ENCODE measurements at regions not wholly inside any gene's neighbourhood (a gene's known extent, or its start where the extent isn't known, plus 50 kb on each side); places are given as distances from the start of the nearest gene placed in this dataset.

- TF ChIP-seq CTCF (IDR thresholded peaks at IDR 0.05; ENCODE audit: insufficient read depth, low read depth, low read length) (no peak), EZH2 (IDR thresholded peaks at IDR 0.05; ENCODE audit: insufficient read depth, low read length) (no peak)
- Histone ChIP-seq H3K27ac (ENCODE audit: low read depth, low read length) (no peak overlapping the region), H3K36me3 (ENCODE audit: insufficient read depth, low read length) (no peaks in the 10 kb centered on the region), H3K4me3 (ENCODE audit: insufficient read depth, low read depth, low read length) (no peak overlapping the region), H4K20me1 (ENCODE audit: insufficient read depth, low read length) (no peaks in the 10 kb centered on the region), H3K27me3 (ENCODE audit: insufficient read depth, low read length) (no peaks in the 10 kb centered on the region), H3K79me2 (ENCODE audit: insufficient read depth, low read length) (no peaks in the 10 kb centered on the region), H3K9ac (ENCODE audit: low read length) (no peak overlapping the region), H2AFZ (ENCODE audit: low read depth, low read length) (no peak overlapping the region), H3K9me3 (ENCODE audit: insufficient read depth, low read depth, low read length) (no peaks in the 10 kb centered on the region), H3K4me1 (ENCODE audit: insufficient read depth, low read length) (no peaks in the 10 kb centered on the region), H3K4me2 (ENCODE audit: low read length) (no peak overlapping the region)
- Mint-ChIP-seq H3K36me3 (ENCODE audit: low read depth, unreplicated experiment) (no peaks in the 10 kb centered on the region), H3K4me1 (ENCODE audit: low read depth, unreplicated experiment) (no peaks in the 10 kb centered on the region), H3K9me3 (ENCODE audit: unreplicated experiment) (no peaks in the 10 kb centered on the region), H3K27ac (ENCODE audit: unreplicated experiment) (no peak overlapping the region), H3K27me3 (ENCODE audit: low read depth, unreplicated experiment) (no peaks in the 10 kb centered on the region), H3K4me3 (ENCODE audit: unreplicated experiment) (no peak overlapping the region)
- DNase-seq (ENCODE audit: low read depth) (no peak), FAIRE-seq (no peak)
These were observed 351.2 kb upstream of the API5 start for GRCh38 chr11:42960521-42961088.

- Mint-ChIP-seq H3K36me3 (ENCODE audit: low read depth, unreplicated experiment) (no peaks in the 10 kb centered on the region), H3K9me3 (ENCODE audit: unreplicated experiment) (no peaks in the 10 kb centered on the region), H3K4me3 (ENCODE audit: unreplicated experiment) (no peak overlapping the region), H3K4me1 (ENCODE audit: low read depth, unreplicated experiment) (no peaks in the 10 kb centered on the region), H3K27ac (ENCODE audit: unreplicated experiment) (no peak overlapping the region), H3K27me3 (ENCODE audit: low read depth, unreplicated experiment) (no peaks in the 10 kb centered on the region)
- peaks cover 1% of the 10 kb centered on the region for H3K9me3 ChIP-seq (ENCODE audit: insufficient read depth, low read depth, low read length)
- TF ChIP-seq CTCF (IDR thresholded peaks at IDR 0.05; ENCODE audit: insufficient read depth, low read depth, low read length) (no peak), EZH2 (IDR thresholded peaks at IDR 0.05; ENCODE audit: insufficient read depth, low read length) (no peak)
- DNase-seq (ENCODE audit: low read depth) (no peak), FAIRE-seq (no peak)
- no peaks in the 10 kb centered on the region for H3K36me3 ChIP-seq (ENCODE audit: insufficient read depth, low read length)
- no peaks in the 10 kb centered on the region for H4K20me1 ChIP-seq (ENCODE audit: insufficient read depth, low read length)
- H3K4me3 ChIP-seq (ENCODE audit: insufficient read depth, low read depth, low read length) = no peak overlapping the region
- H3K27ac ChIP-seq (ENCODE audit: low read depth, low read length) = no peak overlapping the region
- H3K27me3 ChIP-seq (ENCODE audit: insufficient read depth, low read length) = no peaks in the 10 kb centered on the region
- H3K4me2 ChIP-seq (ENCODE audit: low read length) = no peak overlapping the region
- no peaks in the 10 kb centered on the region for H3K4me1 ChIP-seq (ENCODE audit: insufficient read depth, low read length)
- H3K79me2 ChIP-seq (ENCODE audit: insufficient read depth, low read length) = no peaks in the 10 kb centered on the region
- no peak overlapping the region for H3K9ac ChIP-seq (ENCODE audit: low read length)
- H2AFZ ChIP-seq (ENCODE audit: low read depth, low read length) = no peak overlapping the region
These were observed 344.1 kb upstream of the API5 start for GRCh38 chr11:42967653-42968052.

- H4K20me1 ChIP-seq (ENCODE audit: insufficient read depth, low read length) = no peaks in the 10 kb centered on the region
- H3K9me3 ChIP-seq (ENCODE audit: insufficient read depth, low read depth, low read length) = peaks cover 8% of the 10 kb centered on the region
- Mint-ChIP-seq H3K4me3 (ENCODE audit: unreplicated experiment) (no peak overlapping the region), H3K27ac (ENCODE audit: unreplicated experiment) (no peak overlapping the region), H3K9me3 (ENCODE audit: unreplicated experiment) (peaks cover 2% of the 10 kb centered on the region), H3K36me3 (ENCODE audit: low read depth, unreplicated experiment) (no peaks in the 10 kb centered on the region), H3K27me3 (ENCODE audit: low read depth, unreplicated experiment) (no peaks in the 10 kb centered on the region), H3K4me1 (ENCODE audit: low read depth, unreplicated experiment) (no peaks in the 10 kb centered on the region)
- H3K27me3 ChIP-seq (ENCODE audit: insufficient read depth, low read length) = no peaks in the 10 kb centered on the region
- H3K27ac ChIP-seq (ENCODE audit: low read depth, low read length) = no peak overlapping the region
- DNase-seq (ENCODE audit: low read depth) = no peak
- no peak for FAIRE-seq
- no peaks in the 10 kb centered on the region for H3K4me1 ChIP-seq (ENCODE audit: insufficient read depth, low read length)
- no peaks in the 10 kb centered on the region for H3K79me2 ChIP-seq (ENCODE audit: insufficient read depth, low read length)
- H3K4me3 ChIP-seq (ENCODE audit: insufficient read depth, low read depth, low read length) = no peak overlapping the region
- no peaks in the 10 kb centered on the region for H3K36me3 ChIP-seq (ENCODE audit: insufficient read depth, low read length)
- no peak overlapping the region for H3K4me2 ChIP-seq (ENCODE audit: low read length)
- no peak for TF ChIP-seq EZH2 (IDR thresholded peaks at IDR 0.05; ENCODE audit: insufficient read depth, low read length)
- TF ChIP-seq CTCF (IDR thresholded peaks at IDR 0.05; ENCODE audit: insufficient read depth, low read depth, low read length) = no peak
- no peak overlapping the region for H3K9ac ChIP-seq (ENCODE audit: low read length)
- no peak overlapping the region for H2AFZ ChIP-seq (ENCODE audit: low read depth, low read length)
These were observed 339.1 kb upstream of the API5 start for GRCh38 chr11:42972741-42973140.
